HL-60 (cell line): ENCODE measurements at regions not wholly inside any gene's neighbourhood (a gene's known extent, or its start where the extent isn't known, plus 50 kb on each side); places are given as distances from the start of the nearest gene placed in this dataset.
A peak's percentile ranks its signal among the peaks of the same experiment; 100 is the strongest.

Source experiments
- DNase-seq, 2 experiments: peaks; one replicate each; pipeline ENCODE4 v3.0.0-alpha.2; 2010 to 2020; ENCODE audit warnings: low read depth in 1 of 2, low spot score in 1 of 2
- H3K27ac ChIP-seq: fragments of 250-450 bp; sonication (Bioruptor Pico); replicated peaks from 2 replicates; pipeline ENCODE4 v1.5.1; 2020; ENCODE audit warnings: mild to moderate bottlenecking, moderate library complexity
- H3K27me3 ChIP-seq: fragments of 250-450 bp; sonication (Bioruptor Pico); 2 replicates; pipeline ENCODE4 v1.5.1; 2021; ENCODE audit warnings: mild to moderate bottlenecking, moderate library complexity; ENCODE audit not compliant: insufficient read depth, poor library complexity, severe bottlenecking
- H3K4me3 ChIP-seq: replicated peaks from 2 replicates; pipeline ENCODE4 v1.5.1; 2011; ENCODE audit warnings: mild to moderate bottlenecking, control low read depth, low read length; ENCODE audit not compliant: insufficient read depth
- CTCF ChIP-seq: IDR thresholded peaks from one replicate; pipeline ENCODE4 v1.5.1; 2011; ENCODE audit warnings: low read length, control low read depth, inconsistent platforms; ENCODE audit not compliant: insufficient read depth
- GABPA ChIP-seq: IDR thresholded peaks from 2 replicates; pipeline ENCODE4 v1.6.1; 2012; ENCODE audit warnings: low read depth
- POLR2AphosphoS5 ChIP-seq: IDR thresholded peaks from 2 replicates; pipeline ENCODE4 v1.6.1; 2012; ENCODE audit warnings: low read depth
- SPI1 ChIP-seq: IDR thresholded peaks from 2 replicates; pipeline ENCODE4 v1.6.1; 2012; ENCODE audit warnings: low read depth, mild to moderate bottlenecking, borderline replicate concordance
- TF ChIP-seq, protein P1 (sequence below): IDR thresholded peaks from 2 replicates; pipeline ENCODE4 v1.6.1; 2012; ENCODE audit warnings: low read depth; ENCODE audit not compliant: insufficient replicate concordance

DNA sequence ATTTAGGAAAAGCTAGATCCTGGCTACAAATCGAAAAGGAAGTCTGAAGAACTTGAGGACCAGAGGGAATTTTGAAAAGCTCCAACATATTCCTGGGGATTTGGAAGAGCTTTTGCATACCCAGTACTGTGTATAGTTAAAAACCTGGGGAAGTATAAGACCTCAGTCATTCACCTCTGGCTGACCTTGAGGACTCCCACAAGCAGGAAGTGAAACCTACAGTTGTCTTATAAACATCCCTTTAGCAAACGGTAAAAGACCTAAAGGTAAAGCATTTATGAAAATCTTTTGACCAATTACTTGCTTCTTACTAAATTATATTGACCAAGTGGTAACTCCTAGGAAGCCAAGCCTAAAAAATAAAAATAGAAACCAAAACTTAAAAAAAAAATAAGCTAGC is 175.0 kb downstream of the HAO1 start:
- H3K27me3 ChIP-seq = no peaks in the 10 kb centered on the region
- TF ChIP-seq POLR2AphosphoS5 = no peak
- peak in 1 of 2 experiments; percentile 1 for DNase-seq
- no peak overlapping the region for H3K4me3 ChIP-seq
- no peak overlapping the region for H3K27ac ChIP-seq

GRCh38 chr20:7770046-7770445 is 170.2 kb downstream of the HAO1 start:
- Histone ChIP-seq H3K27ac (no peak overlapping the region), H3K27me3 (no peaks in the 10 kb centered on the region), H3K4me3 (no peak overlapping the region)
- TF ChIP-seq POLR2AphosphoS5 (no peak), CTCF (no peak), GABPA (no peak), SPI1 (no peak)
- TF ChIP-seq, protein P1, sequence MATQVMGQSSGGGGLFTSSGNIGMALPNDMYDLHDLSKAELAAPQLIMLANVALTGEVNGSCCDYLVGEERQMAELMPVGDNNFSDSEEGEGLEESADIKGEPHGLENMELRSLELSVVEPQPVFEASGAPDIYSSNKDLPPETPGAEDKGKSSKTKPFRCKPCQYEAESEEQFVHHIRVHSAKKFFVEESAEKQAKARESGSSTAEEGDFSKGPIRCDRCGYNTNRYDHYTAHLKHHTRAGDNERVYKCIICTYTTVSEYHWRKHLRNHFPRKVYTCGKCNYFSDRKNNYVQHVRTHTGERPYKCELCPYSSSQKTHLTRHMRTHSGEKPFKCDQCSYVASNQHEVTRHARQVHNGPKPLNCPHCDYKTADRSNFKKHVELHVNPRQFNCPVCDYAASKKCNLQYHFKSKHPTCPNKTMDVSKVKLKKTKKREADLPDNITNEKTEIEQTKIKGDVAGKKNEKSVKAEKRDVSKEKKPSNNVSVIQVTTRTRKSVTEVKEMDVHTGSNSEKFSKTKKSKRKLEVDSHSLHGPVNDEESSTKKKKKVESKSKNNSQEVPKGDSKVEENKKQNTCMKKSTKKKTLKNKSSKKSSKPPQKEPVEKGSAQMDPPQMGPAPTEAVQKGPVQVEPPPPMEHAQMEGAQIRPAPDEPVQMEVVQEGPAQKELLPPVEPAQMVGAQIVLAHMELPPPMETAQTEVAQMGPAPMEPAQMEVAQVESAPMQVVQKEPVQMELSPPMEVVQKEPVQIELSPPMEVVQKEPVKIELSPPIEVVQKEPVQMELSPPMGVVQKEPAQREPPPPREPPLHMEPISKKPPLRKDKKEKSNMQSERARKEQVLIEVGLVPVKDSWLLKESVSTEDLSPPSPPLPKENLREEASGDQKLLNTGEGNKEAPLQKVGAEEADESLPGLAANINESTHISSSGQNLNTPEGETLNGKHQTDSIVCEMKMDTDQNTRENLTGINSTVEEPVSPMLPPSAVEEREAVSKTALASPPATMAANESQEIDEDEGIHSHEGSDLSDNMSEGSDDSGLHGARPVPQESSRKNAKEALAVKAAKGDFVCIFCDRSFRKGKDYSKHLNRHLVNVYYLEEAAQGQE = no peak
- no peak for DNase-seq

- no peaks in the 10 kb centered on the region for H3K27me3 ChIP-seq
- TF ChIP-seq, protein P1 = no peak
- TF ChIP-seq SPI1 (no peak), CTCF (no peak), GABPA (no peak), POLR2AphosphoS5 (no peak)
- no peak overlapping the region for H3K4me3 ChIP-seq
- H3K27ac ChIP-seq = no peak overlapping the region
- DNase-seq = no peak
These were observed 169.7 kb downstream of the HAO1 start for GRCh38 chr20:7770578-7770977.

GRCh38 chr20:7772371-7772770 is 167.9 kb downstream of the HAO1 start:
- DNase-seq = no peak
- Histone ChIP-seq H3K27me3 (no peaks in the 10 kb centered on the region), H3K27ac (no peak overlapping the region), H3K4me3 (no peak overlapping the region)
- TF ChIP-seq, protein P1 = no peak
- TF ChIP-seq GABPA (no peak), POLR2AphosphoS5 (no peak), SPI1 (no peak), CTCF (no peak)
